Esophagus muscularis mucosa (tissue), 4 donors: ENCODE measurements at regions not wholly inside any gene's neighbourhood (a gene's known extent, or its start where the extent isn't known, plus 50 kb on each side); places are given as distances from the start of the nearest gene placed in this dataset.

Source experiments
- DNase-seq: peaks from one replicate; pipeline ENCODE4 v3.0.0-alpha.2; 2017; ENCODE audit errors: extremely low spot score
- H3K27ac ChIP-seq, 4 donors: fragments of 200-600 bp; sonication (generic); replicated peaks in 1 of 4; 1 replicate in 3 of 4; 2 replicates in 1 of 4; pipeline ENCODE4 v1.5.1; 2016 to 2019; ENCODE audit warnings: mild to moderate bottlenecking in 1 of 4
- H3K27me3 ChIP-seq, 4 donors: fragments of 200-600 bp; sonication (generic); one replicate each; pipeline versions ENCODE4 v1.5.1 to v1.6.0; 2016 to 2019
- H3K36me3 ChIP-seq, 4 donors: fragments of 200-600 bp; sonication (generic); one replicate each; pipeline ENCODE4 v1.5.1; 2016 to 2019
- H3K4me1 ChIP-seq, 4 donors: fragments of 200-600 bp; sonication (generic); one replicate each; pipeline ENCODE4 v1.5.1; 2016 to 2019
- H3K4me3 ChIP-seq, 4 donors: fragments of 200-600 bp; sonication (generic); 1 replicate in 2 of 4; 2 replicates in 2 of 4; pipeline ENCODE4 v1.5.1; 2016 to 2019; ENCODE audit warnings: mild to moderate bottlenecking in 4 of 4, moderate library complexity in 1 of 4
- H3K9me3 ChIP-seq, 4 donors: fragments of 200-600 bp; sonication (generic); 1 replicate in 3 of 4; 2 replicates in 1 of 4; pipeline ENCODE4 v1.5.1; 2016 to 2019
- CTCF ChIP-seq, 3 experiments: fragments of 200-600 bp in 2 of 3; fragments of 450-650 bp in 1 of 3; sonication (generic) in 2 of 3; IDR thresholded peaks; one replicate each; pipeline ENCODE4 v1.5.1; 2017 to 2019; ENCODE audit warnings: antibody characterized with exemption in 3 of 3, mild to moderate bottlenecking in 2 of 3, moderate library complexity in 1 of 3
- EP300 ChIP-seq: sonication (generic); formaldehyde crosslinking; IDR thresholded peaks from one replicate; pipeline ENCODE4 v1.6.1; 2017; ENCODE audit warnings: antibody characterized with exemption
- POLR2A ChIP-seq: fragments of 450-650 bp; IDR thresholded peaks from one replicate; pipeline ENCODE4 v1.6.1; 2017; ENCODE audit warnings: antibody characterized with exemption, moderate library complexity, mild to moderate bottlenecking, low read depth
- POLR2AphosphoS5 ChIP-seq, 2 donors: sonication (generic); formaldehyde crosslinking; IDR thresholded peaks; one replicate each; pipeline ENCODE4 v1.6.1; 2017; ENCODE audit warnings: antibody characterized with exemption in 2 of 2
- WGBS: methylation state at CpG from one replicate; pipeline ENCODE4 v1.1.5; 2018; 5-methylcytosine and 5-hydroxymethylcytosine counted together
- intact Hi-C: fragments of 100-400 bp; cut with DNase I; formaldehyde crosslinking; loops from one replicate; pipeline ENCODE4 v1.15.1; 2023

GRCh38 chr6:30801950-30802349 is 57.6 kb upstream of the IER3 start:
- Histone ChIP-seq H3K27ac (no peak overlapping the region), H3K27me3 (no peaks in the 10 kb centered on the region), H3K36me3 (no peaks in the 10 kb centered on the region), H3K9me3 (no peaks in the 10 kb centered on the region), H3K4me3 (no peak overlapping the region), H3K4me1 (peaks cover 0 to 6% (median 0%) of the 10 kb centered on the region in 4 donors)
- WGBS: 90% methylated on average over 8 of the region's 8 CpGs
- DNase-seq: no peak
- TF ChIP-seq EP300: no peak
- no peak for TF ChIP-seq POLR2A
- TF ChIP-seq POLR2AphosphoS5 (IDR thresholded peaks at IDR 0.05): no peak
- TF ChIP-seq CTCF (IDR thresholded peaks at IDR 0.05): no peak
- intact Hi-C loops: no loop called here

- Histone ChIP-seq H3K27me3 (no peaks in the 10 kb centered on the region), H3K4me3 (no peak overlapping the region), H3K27ac (peak overlapping the region in 3 of 4 donors; percentile 23 to 50 (median 30)), H3K36me3 (no peaks in the 10 kb centered on the region), H3K4me1 (peaks cover 0 to 6% (median 0%) of the 10 kb centered on the region in 4 donors), H3K9me3 (no peaks in the 10 kb centered on the region)
- DNase-seq: no peak
- WGBS: 65% methylated on average over 6 of the region's 6 CpGs
- TF ChIP-seq POLR2A: no peak
- no peak for TF ChIP-seq CTCF (IDR thresholded peaks at IDR 0.05)
- TF ChIP-seq EP300: no peak
- intact Hi-C loops: no loop called here
Observed at GRCh38 chr6:30800871-30801270, 56.5 kb upstream of the IER3 start.

GRCh38 chr6:30799210-30799609 is 54.9 kb upstream of the IER3 start:
- no peaks in the 10 kb centered on the region for H3K36me3 ChIP-seq
- no peaks in the 10 kb centered on the region for H3K27me3 ChIP-seq
- H3K4me3 ChIP-seq: no peak overlapping the region
- 83% methylated on average over 3 of the region's 3 CpGs for WGBS
- intact Hi-C loops: no loop called here
- H3K9me3 ChIP-seq: no peaks in the 10 kb centered on the region
- peaks cover 0 to 6% (median 0%) of the 10 kb centered on the region in 4 donors for H3K4me1 ChIP-seq
- no peak overlapping the region for H3K27ac ChIP-seq
- TF ChIP-seq EP300 (no peak), CTCF (IDR thresholded peaks at IDR 0.05) (no peak), POLR2AphosphoS5 (IDR thresholded peaks at IDR 0.05) (no peak), POLR2A (no peak)
- no peak for DNase-seq

- Histone ChIP-seq H3K27ac (no peak overlapping the region), H3K4me3 (no peak overlapping the region), H3K4me1 (peaks cover 0 to 6% (median under 1%) of the 10 kb centered on the region in 4 donors), H3K36me3 (no peaks in the 10 kb centered on the region), H3K27me3 (no peaks in the 10 kb centered on the region), H3K9me3 (no peaks in the 10 kb centered on the region)
- no peak for TF ChIP-seq EP300
- no peak for TF ChIP-seq POLR2A
- TF ChIP-seq CTCF (IDR thresholded peaks at IDR 0.05): no peak
- no peak for TF ChIP-seq POLR2AphosphoS5 (IDR thresholded peaks at IDR 0.05)
- intact Hi-C loops: no loop called here
- 72% methylated on average over 3 of the region's 3 CpGs for WGBS
- DNase-seq: no peak
Observed at GRCh38 chr6:30798494-30798893, 54.1 kb upstream of the IER3 start.

- TF ChIP-seq POLR2AphosphoS5 (IDR thresholded peaks at IDR 0.05) (no peak), POLR2A (no peak), EP300 (no peak), CTCF (IDR thresholded peaks at IDR 0.05) (no peak)
- H3K27me3 ChIP-seq: no peaks in the 10 kb centered on the region
- H3K9me3 ChIP-seq: no peaks in the 10 kb centered on the region
- 90% methylated on average over 3 of the region's 3 CpGs for WGBS
- no peak overlapping the region for H3K4me3 ChIP-seq
- no peak for DNase-seq
- H3K27ac ChIP-seq: no peak overlapping the region
- peaks cover 0 to 4% (median under 1%) of the 10 kb centered on the region in 4 donors for H3K4me1 ChIP-seq
- intact Hi-C loops: no loop called here
- no peaks in the 10 kb centered on the region for H3K36me3 ChIP-seq
Observed at GRCh38 chr6:30795549-30796293, 51.4 kb upstream of the IER3 start.
